WTC11 (cell line): ENCODE measurements at regions not wholly inside any gene's neighbourhood (a gene's known extent, or its start where the extent isn't known, plus 50 kb on each side); places are given as distances from the start of the nearest gene placed in this dataset.

Source experiments
- ATAC-seq: fragments of 200-7000 bp; cut with Tn5 transposase; 2 replicates; pipeline ENCODE4 v1.10.0; 2021; ENCODE audit warnings: mild to moderate bottlenecking, moderate library complexity
- CTCF ChIA-PET: fragments of 300-600 bp; sonication (Branson Sonifier 250); formaldehyde crosslinking; loops from one replicate; lab custom pipeline; 2021; ENCODE audit warnings: antibody characterized with exemption; lab: Charles Lee
- POLR2A ChIA-PET: fragments of 350-600 bp; sonication (Branson Sonifier 250); formaldehyde crosslinking; loops from one replicate; lab custom pipeline; 2021; ENCODE audit warnings: antibody characterized with exemption; lab: Charles Lee
- DNase-seq: peaks from one replicate; pipeline ENCODE4 v3.0.0; 2021; ENCODE audit warnings: low spot score
- H3K27ac Mint-ChIP-seq: 2 replicates; pipeline ENCODE4 v1.8.0; 2021; ENCODE audit warnings: mixed read lengths
- H3K27me3 Mint-ChIP-seq: 2 replicates; pipeline ENCODE4 v1.8.0; 2021; ENCODE audit warnings: low read depth, mild to moderate bottlenecking, moderate library complexity, mixed read lengths
- H3K36me3 Mint-ChIP-seq: 2 replicates; pipeline ENCODE4 v1.8.0; 2021; ENCODE audit warnings: mixed read lengths
- H3K4me1 Mint-ChIP-seq: 2 replicates; pipeline ENCODE4 v1.8.0; 2022; ENCODE audit warnings: mixed read lengths
- H3K4me3 Mint-ChIP-seq: 2 replicates; pipeline ENCODE4 v1.8.0; 2021; ENCODE audit warnings: mild to moderate bottlenecking, moderate library complexity, mixed read lengths
- H3K9me3 Mint-ChIP-seq: 2 replicates; pipeline ENCODE4 v1.8.0; 2021; ENCODE audit warnings: mixed read lengths
- CREB1 ChIP-seq: sonication (generic); formaldehyde crosslinking; IDR thresholded peaks from 2 replicates; pipeline ENCODE4 v1.8.0; 2023; ENCODE audit warnings: mild to moderate bottlenecking, missing genetic modification reagents
- E2F4 ChIP-seq: sonication (generic); formaldehyde crosslinking; IDR thresholded peaks from 2 replicates; pipeline ENCODE4 v1.8.1; 2022; ENCODE audit warnings: low read depth, mild to moderate bottlenecking, moderate library complexity, missing genetic modification reagents, borderline replicate concordance
- GRHL2 ChIP-seq: fragments of 250-450 bp; sonication (Bioruptor Pico); IDR thresholded peaks from 2 replicates; pipeline ENCODE4 v1.8.0; 2022; ENCODE audit warnings: mild to moderate bottlenecking, moderate library complexity; ENCODE audit not compliant: insufficient replicate concordance, severe bottlenecking
- JAZF1 ChIP-seq: fragments of 250-450 bp; sonication (Bioruptor Pico); IDR thresholded peaks from 2 replicates; pipeline ENCODE4 v1.9.0; 2021; ENCODE audit warnings: moderate library complexity, mild to moderate bottlenecking, inconsistent platforms
- JUN ChIP-seq: sonication (generic); formaldehyde crosslinking; IDR thresholded peaks from 2 replicates; pipeline ENCODE4 v1.8.0; 2023; ENCODE audit warnings: mild to moderate bottlenecking, missing genetic modification reagents
- NFATC4 ChIP-seq: fragments of 250-450 bp; sonication (Bioruptor Pico); IDR thresholded peaks from 2 replicates; pipeline ENCODE4 v1.9.0; 2021; ENCODE audit warnings: mild to moderate bottlenecking
- NR1H2 ChIP-seq: sonication (generic); formaldehyde crosslinking; IDR thresholded peaks from 2 replicates; pipeline ENCODE4 v1.9.0; 2021; ENCODE audit warnings: mild to moderate bottlenecking, moderate library complexity, missing genetic modification reagents
- RELA ChIP-seq: sonication (generic); formaldehyde crosslinking; IDR thresholded peaks from 2 replicates; pipeline ENCODE4 v1.8.1; 2022; ENCODE audit warnings: missing genetic modification reagents, mild to moderate bottlenecking, borderline replicate concordance
- ZNF263 ChIP-seq: sonication (generic); formaldehyde crosslinking; IDR thresholded peaks from 2 replicates; pipeline ENCODE4 v1.8.1; 2022; ENCODE audit warnings: low read depth, mild to moderate bottlenecking, moderate library complexity, missing genetic modification reagents
- ZNF425 ChIP-seq: fragments of 250-450 bp; sonication (Bioruptor Pico); conservative IDR thresholded peaks from 2 replicates; pipeline ENCODE4 v1.9.0; 2021; ENCODE audit warnings: mild to moderate bottlenecking
- TF ChIP-seq, protein P1 (sequence below): sonication (generic); formaldehyde crosslinking; IDR thresholded peaks from 2 replicates; pipeline ENCODE4 v1.8.1; 2023; ENCODE audit warnings: mild to moderate bottlenecking, moderate library complexity, missing genetic modification reagents
- TF ChIP-seq, protein P2 (sequence below): fragments of 200-600 bp; IDR thresholded peaks from 2 replicates; pipeline ENCODE4 v1.8.0; 2022; ENCODE audit warnings: antibody characterized with exemption
- TF ChIP-seq, protein P3 (sequence below): sonication (generic); formaldehyde crosslinking; IDR thresholded peaks from 2 replicates; pipeline ENCODE4 v1.8.1; 2022; ENCODE audit warnings: mild to moderate bottlenecking, missing genetic modification reagents, moderate library complexity, borderline replicate concordance
- TF ChIP-seq, protein P4 (sequence below): fragments of 250-450 bp; sonication (Bioruptor Pico); IDR thresholded peaks from 2 replicates; pipeline ENCODE4 v1.9.0; 2021; ENCODE audit warnings: mild to moderate bottlenecking

GRCh38 chr5:71794061-71794695, 75.1 kb downstream of the CARTPT start (continued):
- TF ChIP-seq, protein P1, sequence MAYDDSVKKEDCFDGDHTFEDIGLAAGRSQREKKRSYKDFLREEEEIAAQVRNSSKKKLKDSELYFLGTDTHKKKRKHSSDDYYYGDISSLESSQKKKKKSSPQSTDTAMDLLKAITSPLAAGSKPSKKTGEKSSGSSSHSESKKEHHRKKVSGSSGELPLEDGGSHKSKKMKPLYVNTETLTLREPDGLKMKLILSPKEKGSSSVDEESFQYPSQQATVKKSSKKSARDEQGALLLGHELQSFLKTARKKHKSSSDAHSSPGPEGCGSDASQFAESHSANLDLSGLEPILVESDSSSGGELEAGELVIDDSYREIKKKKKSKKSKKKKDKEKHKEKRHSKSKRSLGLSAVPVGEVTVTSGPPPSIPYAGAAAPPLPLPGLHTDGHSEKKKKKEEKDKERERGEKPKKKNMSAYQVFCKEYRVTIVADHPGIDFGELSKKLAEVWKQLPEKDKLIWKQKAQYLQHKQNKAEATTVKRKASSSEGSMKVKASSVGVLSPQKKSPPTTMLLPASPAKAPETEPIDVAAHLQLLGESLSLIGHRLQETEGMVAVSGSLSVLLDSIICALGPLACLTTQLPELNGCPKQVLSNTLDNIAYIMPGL (CRISPR knock-in tag): no peak
- TF ChIP-seq NFATC4 (CRISPR knock-in tag) (no peak), ZNF425 (CRISPR knock-in tag) (no peak)

DNA sequence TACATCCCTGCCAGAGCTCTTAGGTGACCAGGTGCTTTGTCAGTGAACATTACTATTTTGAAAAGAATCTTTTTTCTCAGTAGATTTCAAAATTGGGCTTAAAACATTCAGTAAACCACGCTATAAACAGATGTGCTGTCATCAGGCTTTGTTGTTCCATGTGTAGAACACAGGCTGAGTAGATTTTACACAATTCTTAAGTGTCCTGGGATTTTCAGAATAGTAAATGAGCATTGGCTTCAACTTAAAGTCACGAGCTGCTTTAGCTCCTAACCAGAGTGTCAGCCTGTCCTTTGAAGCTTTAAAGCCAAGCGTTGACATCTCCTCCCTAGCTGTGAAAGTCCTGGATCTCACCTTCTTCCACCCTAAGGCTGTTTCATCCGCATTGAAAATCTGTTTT, 83.6 kb downstream of the CARTPT start:
- DNase-seq (no peak), ATAC-seq (no peak)
- Mint-ChIP-seq H3K4me1 (peaks cover 27% of the 10 kb centered on the region), H3K4me3 (no peak overlapping the region), H3K27ac (no peak overlapping the region), H3K9me3 (peaks cover 24% of the 10 kb centered on the region), H3K36me3 (peaks cover 19% of the 10 kb centered on the region), H3K27me3 (peaks cover 2% of the 10 kb centered on the region; the same call in 1 of the 2 replicates)
- TF ChIP-seq, protein P2, sequence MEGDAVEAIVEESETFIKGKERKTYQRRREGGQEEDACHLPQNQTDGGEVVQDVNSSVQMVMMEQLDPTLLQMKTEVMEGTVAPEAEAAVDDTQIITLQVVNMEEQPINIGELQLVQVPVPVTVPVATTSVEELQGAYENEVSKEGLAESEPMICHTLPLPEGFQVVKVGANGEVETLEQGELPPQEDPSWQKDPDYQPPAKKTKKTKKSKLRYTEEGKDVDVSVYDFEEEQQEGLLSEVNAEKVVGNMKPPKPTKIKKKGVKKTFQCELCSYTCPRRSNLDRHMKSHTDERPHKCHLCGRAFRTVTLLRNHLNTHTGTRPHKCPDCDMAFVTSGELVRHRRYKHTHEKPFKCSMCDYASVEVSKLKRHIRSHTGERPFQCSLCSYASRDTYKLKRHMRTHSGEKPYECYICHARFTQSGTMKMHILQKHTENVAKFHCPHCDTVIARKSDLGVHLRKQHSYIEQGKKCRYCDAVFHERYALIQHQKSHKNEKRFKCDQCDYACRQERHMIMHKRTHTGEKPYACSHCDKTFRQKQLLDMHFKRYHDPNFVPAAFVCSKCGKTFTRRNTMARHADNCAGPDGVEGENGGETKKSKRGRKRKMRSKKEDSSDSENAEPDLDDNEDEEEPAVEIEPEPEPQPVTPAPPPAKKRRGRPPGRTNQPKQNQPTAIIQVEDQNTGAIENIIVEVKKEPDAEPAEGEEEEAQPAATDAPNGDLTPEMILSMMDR: no peak
- TF ChIP-seq RELA (CRISPR knock-in tag) (no peak), NR1H2 (CRISPR knock-in tag) (no peak), JUN (CRISPR knock-in tag) (no peak), ZNF263 (CRISPR knock-in tag) (no peak), CREB1 (no peak), GRHL2 (CRISPR knock-in tag) (no peak), JAZF1 (CRISPR knock-in tag) (no peak), E2F4 (CRISPR knock-in tag) (no peak)
- TF ChIP-seq, protein P3, sequence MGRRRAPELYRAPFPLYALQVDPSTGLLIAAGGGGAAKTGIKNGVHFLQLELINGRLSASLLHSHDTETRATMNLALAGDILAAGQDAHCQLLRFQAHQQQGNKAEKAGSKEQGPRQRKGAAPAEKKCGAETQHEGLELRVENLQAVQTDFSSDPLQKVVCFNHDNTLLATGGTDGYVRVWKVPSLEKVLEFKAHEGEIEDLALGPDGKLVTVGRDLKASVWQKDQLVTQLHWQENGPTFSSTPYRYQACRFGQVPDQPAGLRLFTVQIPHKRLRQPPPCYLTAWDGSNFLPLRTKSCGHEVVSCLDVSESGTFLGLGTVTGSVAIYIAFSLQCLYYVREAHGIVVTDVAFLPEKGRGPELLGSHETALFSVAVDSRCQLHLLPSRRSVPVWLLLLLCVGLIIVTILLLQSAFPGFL: no peak
- TF ChIP-seq, protein P4, sequence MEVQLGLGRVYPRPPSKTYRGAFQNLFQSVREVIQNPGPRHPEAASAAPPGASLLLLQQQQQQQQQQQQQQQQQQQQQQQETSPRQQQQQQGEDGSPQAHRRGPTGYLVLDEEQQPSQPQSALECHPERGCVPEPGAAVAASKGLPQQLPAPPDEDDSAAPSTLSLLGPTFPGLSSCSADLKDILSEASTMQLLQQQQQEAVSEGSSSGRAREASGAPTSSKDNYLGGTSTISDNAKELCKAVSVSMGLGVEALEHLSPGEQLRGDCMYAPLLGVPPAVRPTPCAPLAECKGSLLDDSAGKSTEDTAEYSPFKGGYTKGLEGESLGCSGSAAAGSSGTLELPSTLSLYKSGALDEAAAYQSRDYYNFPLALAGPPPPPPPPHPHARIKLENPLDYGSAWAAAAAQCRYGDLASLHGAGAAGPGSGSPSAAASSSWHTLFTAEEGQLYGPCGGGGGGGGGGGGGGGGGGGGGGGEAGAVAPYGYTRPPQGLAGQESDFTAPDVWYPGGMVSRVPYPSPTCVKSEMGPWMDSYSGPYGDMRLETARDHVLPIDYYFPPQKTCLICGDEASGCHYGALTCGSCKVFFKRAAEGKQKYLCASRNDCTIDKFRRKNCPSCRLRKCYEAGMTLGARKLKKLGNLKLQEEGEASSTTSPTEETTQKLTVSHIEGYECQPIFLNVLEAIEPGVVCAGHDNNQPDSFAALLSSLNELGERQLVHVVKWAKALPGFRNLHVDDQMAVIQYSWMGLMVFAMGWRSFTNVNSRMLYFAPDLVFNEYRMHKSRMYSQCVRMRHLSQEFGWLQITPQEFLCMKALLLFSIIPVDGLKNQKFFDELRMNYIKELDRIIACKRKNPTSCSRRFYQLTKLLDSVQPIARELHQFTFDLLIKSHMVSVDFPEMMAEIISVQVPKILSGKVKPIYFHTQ (CRISPR knock-in tag): no peak
- ChIA-PET POLR2A (no interaction called here), CTCF (no interaction called here)
